Osteocyte (in vitro differentiated cells): ENCODE measurements at regions not wholly inside any gene's neighbourhood (a gene's known extent, or its start where the extent isn't known, plus 50 kb on each side); places are given as distances from the start of the nearest gene placed in this dataset.

Experiments
- DNase-seq: peaks from one replicate; pipeline ENCODE4 v3.0.0; 2021; ENCODE audit warnings: mixed read lengths; ENCODE audit not compliant: unreplicated experiment; ENCODE audit errors: extremely low spot score
- H3K27ac Mint-ChIP-seq: one replicate; pipeline ENCODE4 v1.8.0; 2021; ENCODE audit warnings: mild to moderate bottlenecking, mixed read lengths; ENCODE audit not compliant: unreplicated experiment
- H3K27me3 Mint-ChIP-seq: one replicate; pipeline ENCODE4 v1.8.0; 2021; ENCODE audit warnings: mixed read lengths; ENCODE audit not compliant: unreplicated experiment
- H3K36me3 Mint-ChIP-seq: one replicate; pipeline ENCODE4 v1.8.0; 2021; ENCODE audit warnings: mixed read lengths; ENCODE audit not compliant: unreplicated experiment
- H3K4me1 Mint-ChIP-seq: one replicate; pipeline ENCODE4 v1.8.0; 2021; ENCODE audit warnings: mixed read lengths; ENCODE audit not compliant: unreplicated experiment
- H3K4me3 Mint-ChIP-seq: one replicate; pipeline ENCODE4 v1.8.0; 2021; ENCODE audit warnings: mild to moderate bottlenecking, moderate library complexity, mixed read lengths; ENCODE audit not compliant: unreplicated experiment
- H3K9me3 Mint-ChIP-seq: one replicate; pipeline ENCODE4 v1.8.0; 2021; ENCODE audit warnings: mixed read lengths; ENCODE audit not compliant: unreplicated experiment
- CTCF ChIP-seq: fragments of 200-600 bp; sonication (generic); IDR thresholded peaks from 2 replicates; pipeline ENCODE4 v1.5.0; 2021; ENCODE audit warnings: antibody characterized with exemption, mild to moderate bottlenecking, moderate library complexity

- no peak for TF ChIP-seq CTCF
- DNase-seq: no peak
- Mint-ChIP-seq H3K36me3 (no peaks in the 10 kb centered on the region), H3K27me3 (no peaks in the 10 kb centered on the region), H3K27ac (no peak overlapping the region), H3K4me3 (no peak overlapping the region), H3K4me1 (no peaks in the 10 kb centered on the region), H3K9me3 (peaks cover 7% of the 10 kb centered on the region)
Observed at GRCh38 chr20:52775786-52776185, 196.4 kb upstream of the TSHZ2 start.

- H3K4me3 Mint-ChIP-seq: no peak overlapping the region
- H3K4me1 Mint-ChIP-seq: no peaks in the 10 kb centered on the region
- no peak overlapping the region for H3K27ac Mint-ChIP-seq
- H3K27me3 Mint-ChIP-seq: no peaks in the 10 kb centered on the region
- DNase-seq: no peak
- TF ChIP-seq CTCF: no peak
- H3K36me3 Mint-ChIP-seq: no peaks in the 10 kb centered on the region
- H3K9me3 Mint-ChIP-seq: no peaks in the 10 kb centered on the region
Observed at GRCh38 chr20:52768694-52769093, 203.5 kb upstream of the TSHZ2 start.

GRCh38 chr20:52766645-52767435 lies 205.3 kb upstream of the TSHZ2 start:
- TF ChIP-seq CTCF: no peak
- Mint-ChIP-seq H3K9me3 (no peaks in the 10 kb centered on the region), H3K27me3 (no peaks in the 10 kb centered on the region), H3K4me3 (no peak overlapping the region), H3K36me3 (no peaks in the 10 kb centered on the region), H3K27ac (no peak overlapping the region), H3K4me1 (no peaks in the 10 kb centered on the region)
- no peak for DNase-seq

- no peaks in the 10 kb centered on the region for H3K36me3 Mint-ChIP-seq
- H3K4me3 Mint-ChIP-seq: no peak overlapping the region
Observed at GRCh38 chr20:52763321-52763853, 208.8 kb upstream of the TSHZ2 start.

More at GRCh38 chr20:52763321-52763853, 208.8 kb upstream of the TSHZ2 start:
- no peak for DNase-seq
- Mint-ChIP-seq H3K4me1 (no peaks in the 10 kb centered on the region), H3K9me3 (no peaks in the 10 kb centered on the region), H3K27me3 (no peaks in the 10 kb centered on the region), H3K27ac (no peak overlapping the region)
- no peak for TF ChIP-seq CTCF
